Lower leg skin (tissue), 3 donors: ENCODE measurements at regions not wholly inside any gene's neighbourhood (a gene's known extent, or its start where the extent isn't known, plus 50 kb on each side); places are given as distances from the start of the nearest gene placed in this dataset.

ENCODE experiments used
- POLR2A ChIP-seq, 2 donors: fragments of 450-650 bp; IDR thresholded peaks; one replicate each; pipeline ENCODE4 v1.6.1; 2016 to 2017; ENCODE audit warnings: antibody characterized with exemption in 2 of 2, mild to moderate bottlenecking in 1 of 2, moderate library complexity in 1 of 2
- TF ChIP-seq, protein P1 (sequence below), 3 donors: fragments of 450-650 bp; IDR thresholded peaks; one replicate each; pipeline ENCODE4 v1.5.1; 2016; ENCODE audit warnings: antibody characterized with exemption in 3 of 3, mild to moderate bottlenecking in 3 of 3, moderate library complexity in 2 of 3

GRCh38 chr12:113712481-113712880, 240.8 kb upstream of the LHX5 start:
- TF ChIP-seq, protein P1, sequence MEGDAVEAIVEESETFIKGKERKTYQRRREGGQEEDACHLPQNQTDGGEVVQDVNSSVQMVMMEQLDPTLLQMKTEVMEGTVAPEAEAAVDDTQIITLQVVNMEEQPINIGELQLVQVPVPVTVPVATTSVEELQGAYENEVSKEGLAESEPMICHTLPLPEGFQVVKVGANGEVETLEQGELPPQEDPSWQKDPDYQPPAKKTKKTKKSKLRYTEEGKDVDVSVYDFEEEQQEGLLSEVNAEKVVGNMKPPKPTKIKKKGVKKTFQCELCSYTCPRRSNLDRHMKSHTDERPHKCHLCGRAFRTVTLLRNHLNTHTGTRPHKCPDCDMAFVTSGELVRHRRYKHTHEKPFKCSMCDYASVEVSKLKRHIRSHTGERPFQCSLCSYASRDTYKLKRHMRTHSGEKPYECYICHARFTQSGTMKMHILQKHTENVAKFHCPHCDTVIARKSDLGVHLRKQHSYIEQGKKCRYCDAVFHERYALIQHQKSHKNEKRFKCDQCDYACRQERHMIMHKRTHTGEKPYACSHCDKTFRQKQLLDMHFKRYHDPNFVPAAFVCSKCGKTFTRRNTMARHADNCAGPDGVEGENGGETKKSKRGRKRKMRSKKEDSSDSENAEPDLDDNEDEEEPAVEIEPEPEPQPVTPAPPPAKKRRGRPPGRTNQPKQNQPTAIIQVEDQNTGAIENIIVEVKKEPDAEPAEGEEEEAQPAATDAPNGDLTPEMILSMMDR (IDR thresholded peaks at IDR 0.05): no peak
- TF ChIP-seq POLR2A (IDR thresholded peaks at IDR 0.05): no peak
